ENCODE measurements at regions not wholly inside any gene's neighbourhood (a gene's known extent, or its start where the extent isn't known, plus 50 kb on each side); places are given as distances from the start of the nearest gene placed in this dataset.

DNA sequence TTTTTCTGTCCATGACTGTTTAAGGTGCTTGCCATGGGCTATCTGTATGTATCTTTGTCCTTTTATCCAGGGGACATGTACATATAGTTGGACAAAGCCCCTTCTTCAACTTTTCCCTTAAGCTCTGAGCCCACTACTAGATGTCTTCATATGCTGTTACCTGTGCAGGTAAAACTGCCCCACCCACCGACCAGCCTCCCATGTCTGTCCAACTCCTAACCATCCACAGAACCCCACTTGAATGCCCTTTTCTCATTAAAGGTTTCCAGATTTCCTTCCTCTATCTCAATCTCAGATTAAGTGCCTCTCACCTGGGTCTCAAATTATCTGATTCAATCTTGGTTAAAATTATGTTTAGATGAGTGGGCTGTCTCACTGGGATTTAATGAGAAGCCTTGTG lies 136.3 kb downstream of the RNASET2 start:
- TF ChIP-seq, protein P1, sequence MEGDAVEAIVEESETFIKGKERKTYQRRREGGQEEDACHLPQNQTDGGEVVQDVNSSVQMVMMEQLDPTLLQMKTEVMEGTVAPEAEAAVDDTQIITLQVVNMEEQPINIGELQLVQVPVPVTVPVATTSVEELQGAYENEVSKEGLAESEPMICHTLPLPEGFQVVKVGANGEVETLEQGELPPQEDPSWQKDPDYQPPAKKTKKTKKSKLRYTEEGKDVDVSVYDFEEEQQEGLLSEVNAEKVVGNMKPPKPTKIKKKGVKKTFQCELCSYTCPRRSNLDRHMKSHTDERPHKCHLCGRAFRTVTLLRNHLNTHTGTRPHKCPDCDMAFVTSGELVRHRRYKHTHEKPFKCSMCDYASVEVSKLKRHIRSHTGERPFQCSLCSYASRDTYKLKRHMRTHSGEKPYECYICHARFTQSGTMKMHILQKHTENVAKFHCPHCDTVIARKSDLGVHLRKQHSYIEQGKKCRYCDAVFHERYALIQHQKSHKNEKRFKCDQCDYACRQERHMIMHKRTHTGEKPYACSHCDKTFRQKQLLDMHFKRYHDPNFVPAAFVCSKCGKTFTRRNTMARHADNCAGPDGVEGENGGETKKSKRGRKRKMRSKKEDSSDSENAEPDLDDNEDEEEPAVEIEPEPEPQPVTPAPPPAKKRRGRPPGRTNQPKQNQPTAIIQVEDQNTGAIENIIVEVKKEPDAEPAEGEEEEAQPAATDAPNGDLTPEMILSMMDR (IDR thresholded peaks at IDR 0.05): no peak
- no peak for TF ChIP-seq POLR2A (IDR thresholded peaks at IDR 0.05)
